Karpas-422 (cell line): ENCODE measurements at regions not wholly inside any gene's neighbourhood (a gene's known extent, or its start where the extent isn't known, plus 50 kb on each side); places are given as distances from the start of the nearest gene placed in this dataset.
"Not testable (repeated sequence)": the region's sequence is repeated elsewhere in the genome, so short reads cannot be mapped to it uniquely, and the experiment has no call there.

Source experiments
- DNase-seq: peaks from one replicate; pipeline ENCODE4 v3.0.0-alpha.2; 2015
- H2AFZ ChIP-seq: fragments of 200-600 bp; sonication (generic); 2 replicates; pipeline ENCODE4 v1.6.1; 2014; ENCODE audit warnings: antibody characterized with exemption, low read length, mixed read lengths
- H3K27ac ChIP-seq: fragments of 200-600 bp; sonication (generic); 2 replicates; pipeline ENCODE4 v1.5.1; 2014; ENCODE audit warnings: mild to moderate bottlenecking, low read length, moderate library complexity
- H3K27me3 ChIP-seq: fragments of 200-600 bp; sonication (generic); 2 replicates; pipeline ENCODE4 v1.6.1; 2014; ENCODE audit warnings: low read length, mixed read lengths
- H3K36me3 ChIP-seq: fragments of 200-600 bp; sonication (generic); 2 replicates; pipeline ENCODE4 v1.6.1; 2014; ENCODE audit warnings: low read length, mixed read lengths; ENCODE audit not compliant: insufficient read depth
- H3K4me1 ChIP-seq: fragments of 200-600 bp; sonication (generic); 2 replicates; pipeline ENCODE4 v1.6.1; 2014; ENCODE audit warnings: mild to moderate bottlenecking, low read length, mixed read lengths
- H3K4me2 ChIP-seq: fragments of 200-600 bp; sonication (generic); 2 replicates; pipeline ENCODE4 v1.6.1; 2014; ENCODE audit warnings: low read length, low read depth, mild to moderate bottlenecking; ENCODE audit not compliant: poor library complexity, severe bottlenecking
- H3K4me3 ChIP-seq: fragments of 200-600 bp; sonication (generic); 2 replicates; pipeline ENCODE4 v1.5.1; 2014; ENCODE audit warnings: mild to moderate bottlenecking, antibody characterized with exemption, low read length, mixed read lengths
- H3K79me2 ChIP-seq: fragments of 200-600 bp; sonication (generic); 2 replicates; pipeline ENCODE4 v1.6.1; 2014; ENCODE audit warnings: mild to moderate bottlenecking, low read length, mixed read lengths
- H3K9ac ChIP-seq: fragments of 200-600 bp; sonication (generic); 2 replicates; pipeline ENCODE4 v1.6.0; 2014; ENCODE audit warnings: low read length
- H3K9me2 ChIP-seq: fragments of 200-600 bp; sonication (generic), shearing (Covaris generic); replicated peaks from 2 replicates; pipeline ENCODE4 v1.6.0; 2014; ENCODE audit warnings: mild to moderate bottlenecking, low read length, moderate library complexity; ENCODE audit not compliant: insufficient read depth
- H3K9me3 ChIP-seq: fragments of 300-700, 200-600 bp; sonication (generic); 2 replicates; pipeline ENCODE4 v1.6.1; 2014; ENCODE audit warnings: low read length, mixed read lengths
- H4K20me1 ChIP-seq: fragments of 200-600 bp; sonication (generic); 2 replicates; pipeline ENCODE4 v1.6.1; 2014; ENCODE audit warnings: mild to moderate bottlenecking, antibody characterized with exemption, low read length, low read depth; ENCODE audit not compliant: insufficient read depth

- no peaks in the 10 kb centered on the region for H4K20me1 ChIP-seq
- no peaks in the 10 kb centered on the region for H3K9me2 ChIP-seq
- H2AFZ ChIP-seq = no peak overlapping the region
- no peaks in the 10 kb centered on the region for H3K4me1 ChIP-seq
- no peaks in the 10 kb centered on the region for H3K27me3 ChIP-seq
- peaks cover 15% of the 10 kb centered on the region for H3K9me3 ChIP-seq
- DNase-seq = no peak
- H3K9ac ChIP-seq = no peak overlapping the region
- no peak overlapping the region for H3K4me3 ChIP-seq
- H3K4me2 ChIP-seq = no peak overlapping the region
- H3K79me2 ChIP-seq = no peaks in the 10 kb centered on the region
- no peak overlapping the region for H3K27ac ChIP-seq
- no peaks in the 10 kb centered on the region for H3K36me3 ChIP-seq
Observed at GRCh38 chr11:23453522-23453921, 593.2 kb upstream of the CCDC179 start.

- no peaks in the 10 kb centered on the region for H3K79me2 ChIP-seq
- H3K36me3 ChIP-seq = no peaks in the 10 kb centered on the region
- H3K27me3 ChIP-seq = no peaks in the 10 kb centered on the region
- no peak overlapping the region for H3K9ac ChIP-seq
- DNase-seq = no peak
- no peak overlapping the region for H3K27ac ChIP-seq
- no peaks in the 10 kb centered on the region for H4K20me1 ChIP-seq
- no peaks in the 10 kb centered on the region for H3K4me1 ChIP-seq
- peaks cover 21% of the 10 kb centered on the region for H3K9me3 ChIP-seq
- H3K4me3 ChIP-seq = no peak overlapping the region
- H2AFZ ChIP-seq = no peak overlapping the region
- no peak overlapping the region for H3K4me2 ChIP-seq
- H3K9me2 ChIP-seq = no peaks in the 10 kb centered on the region
Observed at GRCh38 chr11:23455321-23455891, 595.1 kb upstream of the CCDC179 start.

- no peaks in the 10 kb centered on the region for H4K20me1 ChIP-seq
- peaks cover 28% of the 10 kb centered on the region for H3K9me3 ChIP-seq
- no peaks in the 10 kb centered on the region for H3K79me2 ChIP-seq
- no peaks in the 10 kb centered on the region for H3K36me3 ChIP-seq
- H3K27me3 ChIP-seq = no peaks in the 10 kb centered on the region
- H3K27ac ChIP-seq = no peak overlapping the region
- no peak overlapping the region for H3K9ac ChIP-seq
- no peak overlapping the region for H3K4me3 ChIP-seq
- no peaks in the 10 kb centered on the region for H3K4me1 ChIP-seq
- no peak for DNase-seq
- H3K9me2 ChIP-seq = no peaks in the 10 kb centered on the region
- no peak overlapping the region for H2AFZ ChIP-seq
- H3K4me2 ChIP-seq = no peak overlapping the region
Observed at GRCh38 chr11:23457641-23458040, 597.4 kb upstream of the CCDC179 start.

- Histone ChIP-seq H3K9me3 (peaks cover 20% of the 10 kb centered on the region), H3K4me2 (no peak overlapping the region), H3K27me3 (no peaks in the 10 kb centered on the region), H4K20me1 (no peaks in the 10 kb centered on the region), H3K27ac (no peak overlapping the region), H3K79me2 (no peaks in the 10 kb centered on the region), H3K4me3 (no peak overlapping the region), H3K9ac (no peak overlapping the region), H3K4me1 (no peaks in the 10 kb centered on the region), H3K9me2 (no peaks in the 10 kb centered on the region), H2AFZ (no peak overlapping the region), H3K36me3 (no peaks in the 10 kb centered on the region)
- no peak for DNase-seq
Observed at GRCh38 chr11:23471878-23472277, 611.6 kb upstream of the CCDC179 start.

- Histone ChIP-seq H4K20me1 (no peaks in the 10 kb centered on the region), H3K9me3 (peaks cover 30% of the 10 kb centered on the region), H3K4me1 (no peaks in the 10 kb centered on the region), H3K9me2 (no peaks in the 10 kb centered on the region), H3K4me3 (no peak overlapping the region), H3K79me2 (no peaks in the 10 kb centered on the region), H3K27ac (no peak overlapping the region), H3K9ac (no peak overlapping the region), H2AFZ (no peak overlapping the region), H3K4me2 (no peak overlapping the region), H3K36me3 (no peaks in the 10 kb centered on the region), H3K27me3 (no peaks in the 10 kb centered on the region)
- DNase-seq = no peak
Observed at GRCh38 chr11:23473782-23474181, 613.5 kb upstream of the CCDC179 start.

- H3K9ac ChIP-seq = no peak overlapping the region
- no peaks in the 10 kb centered on the region for H4K20me1 ChIP-seq
- H3K9me2 ChIP-seq = no peaks in the 10 kb centered on the region
- no peaks in the 10 kb centered on the region for H3K79me2 ChIP-seq
- no peaks in the 10 kb centered on the region for H3K36me3 ChIP-seq
- H3K4me1 ChIP-seq = no peaks in the 10 kb centered on the region
- no peak for DNase-seq
- H3K27ac ChIP-seq = no peak overlapping the region
- H2AFZ ChIP-seq = no peak overlapping the region
- no peaks in the 10 kb centered on the region for H3K27me3 ChIP-seq
- H3K9me3 ChIP-seq = peaks cover 32% of the 10 kb centered on the region
- H3K4me3 ChIP-seq = no peak overlapping the region
- no peak overlapping the region for H3K4me2 ChIP-seq
Observed at GRCh38 chr11:23480736-23481135, 620.5 kb upstream of the CCDC179 start.

GRCh38 chr11:23484146-23484545 lies 623.9 kb upstream of the CCDC179 start:
- H4K20me1 ChIP-seq, H3K4me1 ChIP-seq, H3K9ac ChIP-seq, H3K27ac ChIP-seq, H3K79me2 ChIP-seq, H2AFZ ChIP-seq, H3K4me3 ChIP-seq, DNase-seq, H3K36me3 ChIP-seq, H3K9me3 ChIP-seq, H3K9me2 ChIP-seq, H3K27me3 ChIP-seq, H3K4me2 ChIP-seq: not testable (repeated sequence)

GRCh38 chr11:23484618-23485017 lies 624.3 kb upstream of the CCDC179 start:
- not testable (repeated sequence) for H2AFZ ChIP-seq, H3K4me2 ChIP-seq, H3K9me3 ChIP-seq, H3K36me3 ChIP-seq, H3K4me1 ChIP-seq, H3K4me3 ChIP-seq, H4K20me1 ChIP-seq, DNase-seq, H3K27me3 ChIP-seq, H3K9ac ChIP-seq, H3K79me2 ChIP-seq, H3K27ac ChIP-seq, H3K9me2 ChIP-seq
